ENCODE measurements at regions not wholly inside any gene's neighbourhood (a gene's known extent, or its start where the extent isn't known, plus 50 kb on each side); places are given as distances from the start of the nearest gene placed in this dataset.

- CTCF ChIA-PET, result no interaction called here
- Histone ChIP-seq H3K4me1 (ENCODE audit: control insufficient read depth, insufficient read depth, low read length) (no peaks in the 10 kb centered on the region), H3K4me3 (ENCODE audit: low read depth in 2 of 2, low read length in 2 of 2) (no peak overlapping the region), H3K27me3 (ENCODE audit: control insufficient read depth, insufficient read depth, low read length) (no peaks in the 10 kb centered on the region), H3K9me3 (ENCODE audit: control insufficient read depth, insufficient read depth, low read depth, low read length) (no peaks in the 10 kb centered on the region), H3K27ac (ENCODE audit: low read length) (no peak overlapping the region), H3K36me3 (ENCODE audit: control insufficient read depth, insufficient read depth, low read length) (no peaks in the 10 kb centered on the region)
- DNase-seq (ENCODE audit: low read depth, low spot score), result no peak
- intact Hi-C loops (cut with micrococcal nuclease; ENCODE audit: unreplicated experiment), result no loop called here
- POLR2A ChIA-PET, result no interaction called here
- ATAC-seq, result no peak
- TF ChIP-seq CTCF (IDR thresholded peaks at IDR 0.05) (no peak), TCF7L2 (IDR thresholded peaks at IDR 0.05; ENCODE audit: low read depth, low read length) (no peak), SIN3A (IDR thresholded peaks at IDR 0.05; ENCODE audit: borderline replicate concordance, insufficient read depth, low read depth, low read length) (no peak), POLR2AphosphoS5 (IDR thresholded peaks at IDR 0.05; ENCODE audit: low read depth, low read length) (no peak), REST (IDR thresholded peaks at IDR 0.05; ENCODE audit: insufficient read depth in 1 of 2, low read depth in 2 of 2, low read length in 1 of 2) (no peak)
- no TSS peak for BruUV-seq (replicated peaks)
- in situ Hi-C loops (cut with HindIII; ENCODE audit: low pct_unique_long_range_greater_than_20kb, low sequenced_read_pairs), result no loop called here
Observed at GRCh38 chr4:110916505-110916904, 293.6 kb upstream of the PITX2 start.

- ATAC-seq, result no peak
- no peak for DNase-seq (ENCODE audit: low read depth, low spot score)
- no TSS peak for BruUV-seq (replicated peaks)
- H3K36me3 ChIP-seq (ENCODE audit: control insufficient read depth, insufficient read depth, low read length), result no peaks in the 10 kb centered on the region
- no peaks in the 10 kb centered on the region for H3K4me1 ChIP-seq (ENCODE audit: control insufficient read depth, insufficient read depth, low read length)
- H3K9me3 ChIP-seq (ENCODE audit: control insufficient read depth, insufficient read depth, low read depth, low read length), result no peaks in the 10 kb centered on the region
- intact Hi-C loops (cut with micrococcal nuclease; ENCODE audit: unreplicated experiment) (no loop called here), in situ Hi-C loops (cut with HindIII; ENCODE audit: low pct_unique_long_range_greater_than_20kb, low sequenced_read_pairs) (no loop called here)
- H3K27me3 ChIP-seq (ENCODE audit: control insufficient read depth, insufficient read depth, low read length), result no peaks in the 10 kb centered on the region
- POLR2A ChIA-PET, result no interaction called here
- CTCF ChIA-PET, result no interaction called here
- TF ChIP-seq POLR2AphosphoS5 (IDR thresholded peaks at IDR 0.05; ENCODE audit: low read depth, low read length) (no peak), TCF7L2 (IDR thresholded peaks at IDR 0.05; ENCODE audit: low read depth, low read length) (no peak), REST (IDR thresholded peaks at IDR 0.05; ENCODE audit: insufficient read depth in 1 of 2, low read depth in 2 of 2, low read length in 1 of 2) (no peak), SIN3A (IDR thresholded peaks at IDR 0.05; ENCODE audit: borderline replicate concordance, insufficient read depth, low read depth, low read length) (no peak), CTCF (IDR thresholded peaks at IDR 0.05) (no peak)
- H3K27ac ChIP-seq (ENCODE audit: low read length), result no peak overlapping the region
- no peak overlapping the region for H3K4me3 ChIP-seq (ENCODE audit: low read depth in 2 of 2, low read length in 2 of 2)
Observed at GRCh38 chr4:110917835-110918234, 295.0 kb upstream of the PITX2 start.
